ENCODE measurements at regions not wholly inside any gene's neighbourhood (a gene's known extent, or its start where the extent isn't known, plus 50 kb on each side); places are given as distances from the start of the nearest gene placed in this dataset.
"Not testable (repeated sequence)": the region's sequence is repeated elsewhere in the genome, so short reads cannot be mapped to it uniquely, and the experiment has no call there.

- no peak for DNase-seq
Measured at GRCh38 chrX:89033723-89034122, 286.7 kb downstream of the CPXCR1 start.

GRCh38 chrX:89034679-89035078, 287.7 kb downstream of the CPXCR1 start:
- DNase-seq = no peak

GRCh38 chrX:89053223-89053622, 306.2 kb downstream of the CPXCR1 start:
- DNase-seq = no peak

- not testable (repeated sequence) for DNase-seq
Measured at GRCh38 chrX:89099587-89099986, 352.6 kb downstream of the CPXCR1 start.

- no peak for DNase-seq
Measured at GRCh38 chrX:89124985-89125384, 378.0 kb downstream of the CPXCR1 start.

Data from DMS53 (cell line).